Keratinocyte (primary cell): ENCODE measurements at regions not wholly inside any gene's neighbourhood (a gene's known extent, or its start where the extent isn't known, plus 50 kb on each side); places are given as distances from the start of the nearest gene placed in this dataset.

Experiments used
- DNase-seq: peaks from one replicate; pipeline ENCODE4 v3.0.0-alpha.2; 2011; ENCODE audit warnings: low read depth, missing footprints, low spot score
- FAIRE-seq: peaks from 2 replicates; lab custom pipeline; 2011; peaks lifted over from hg19 to GRCh38; lab: Jason Lieb, UNC
- H2AFZ ChIP-seq: 2 replicates; pipeline ENCODE4 v1.6.0; 2012; ENCODE audit warnings: low read length, control low read depth, inconsistent platforms; ENCODE audit not compliant: control insufficient read depth
- H3K27ac ChIP-seq: 2 replicates; pipeline ENCODE4 v1.5.1; 2011; ENCODE audit warnings: low read length; ENCODE audit not compliant: control insufficient read depth, insufficient read depth
- H3K27me3 ChIP-seq: 3 replicates; pipeline ENCODE4 v1.6.0; 2011; ENCODE audit warnings: low read length; ENCODE audit not compliant: control insufficient read depth, insufficient read depth; ENCODE audit errors: extremely low read depth
- H3K36me3 ChIP-seq, 2 experiments: 2 replicates in 1 of 2; 3 replicates in 1 of 2; pipeline ENCODE4 v1.5.1; 2011; ENCODE audit warnings: low read length in 2 of 2, mild to moderate bottlenecking in 1 of 2; ENCODE audit not compliant: control insufficient read depth in 2 of 2, insufficient read depth in 2 of 2; ENCODE audit errors: extremely low read depth in 1 of 2
- H3K4me1 ChIP-seq: 3 replicates; pipeline ENCODE4 v1.5.1; 2011; ENCODE audit warnings: low read length; ENCODE audit not compliant: control insufficient read depth, insufficient read depth; ENCODE audit errors: extremely low read depth
- H3K4me2 ChIP-seq: 3 replicates; pipeline ENCODE4 v1.6.0; 2011; ENCODE audit warnings: low read depth, low read length; ENCODE audit not compliant: control insufficient read depth, insufficient read depth; ENCODE audit errors: extremely low read depth
- H3K4me3 ChIP-seq, 3 experiments: fragments of 200-600 bp in 1 of 3; sonication (generic) in 1 of 3; 2 replicates in 2 of 3; 3 replicates in 1 of 3; pipeline ENCODE4 v1.5.1; 2011 to 2016; ENCODE audit warnings: low read length in 3 of 3, mild to moderate bottlenecking in 3 of 3, control low read depth in 2 of 3, inconsistent platforms in 1 of 3, low read depth in 1 of 3, mixed read lengths in 1 of 3, mixed run types in 1 of 3, moderate library complexity in 1 of 3; ENCODE audit not compliant: control insufficient read depth in 2 of 3, insufficient read depth in 2 of 3; ENCODE audit errors: extremely low read depth in 1 of 3
- H3K79me2 ChIP-seq: 2 replicates; pipeline ENCODE4 v1.6.0; 2012; ENCODE audit warnings: low read length; ENCODE audit not compliant: control insufficient read depth, insufficient read depth
- H3K9ac ChIP-seq: 3 replicates; pipeline ENCODE4 v1.6.0; 2011; ENCODE audit warnings: low read length; ENCODE audit not compliant: control insufficient read depth, insufficient read depth; ENCODE audit errors: extremely low read depth
- H3K9me1 ChIP-seq: 3 replicates; pipeline ENCODE4 v1.6.0; 2011; ENCODE audit warnings: low read length; ENCODE audit not compliant: control insufficient read depth, insufficient read depth; ENCODE audit errors: extremely low read depth
- H3K9me3 ChIP-seq: 2 replicates; pipeline ENCODE4 v1.5.1; 2012; ENCODE audit warnings: low read depth, low read length; ENCODE audit not compliant: control insufficient read depth
- H4K20me1 ChIP-seq: 3 replicates; pipeline ENCODE4 v1.6.0; 2011; ENCODE audit warnings: low read length; ENCODE audit not compliant: control insufficient read depth, insufficient read depth; ENCODE audit errors: extremely low read depth
- EZH2 ChIP-seq: IDR thresholded peaks from one replicate; pipeline ENCODE4 v1.6.1; 2012; ENCODE audit warnings: inconsistent platforms, mild to moderate bottlenecking, low read length, moderate library complexity
- dilution Hi-C: fragments of 300-500 bp; cut with MboI; formaldehyde crosslinking; loops from one replicate; pipeline ENCODE4 v1.7.0; 2020; ENCODE audit warnings: low sequenced_read_pairs; ENCODE audit not compliant: extremely low pct_ligation_motif_present
- TF ChIP-seq, protein P1 (sequence below), 3 experiments: IDR thresholded peaks in 1 of 3; conservative IDR thresholded peaks in 1 of 3; optimal IDR thresholded peaks in 1 of 3; 2 replicates in 2 of 3; 3 replicates in 1 of 3; pipeline versions ENCODE3 to v1.5.1; 2011; ENCODE audit warnings: low read length in 3 of 3, mild to moderate bottlenecking in 3 of 3, moderate library complexity in 2 of 3, control low read depth in 1 of 3, inconsistent platforms in 1 of 3; ENCODE audit not compliant: insufficient read depth in 2 of 3; ENCODE audit errors: extremely low read depth in 1 of 3

DNA sequence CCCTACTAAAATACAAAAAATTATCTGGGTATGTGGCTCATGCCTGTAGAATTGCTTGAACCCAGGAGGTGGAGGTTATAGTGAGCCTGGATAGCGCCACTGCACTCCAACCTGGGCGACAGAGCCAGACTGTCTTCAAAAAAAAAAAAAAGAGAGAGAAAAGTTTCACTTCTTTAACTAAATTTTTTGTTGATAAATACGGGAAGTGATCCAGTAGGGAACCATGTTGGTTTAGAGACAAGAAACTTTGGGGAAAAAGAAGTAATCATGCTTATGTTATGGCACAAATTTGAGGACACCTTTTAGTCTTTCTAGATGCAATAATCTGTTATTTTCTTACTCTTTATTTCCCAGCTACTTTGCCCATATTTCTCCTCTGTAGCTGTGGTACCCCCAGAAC, 309.7 kb downstream of the TYW1 start:
- H3K9me3 ChIP-seq = no peaks in the 10 kb centered on the region
- no peaks in the 10 kb centered on the region for H3K27me3 ChIP-seq
- H3K4me1 ChIP-seq = peaks cover 2% of the 10 kb centered on the region
- H3K9me1 ChIP-seq = no peaks in the 10 kb centered on the region
- DNase-seq (no peak), FAIRE-seq (no peak)
- H3K27ac ChIP-seq = no peak overlapping the region
- dilution Hi-C loops = no loop called here
- TF ChIP-seq EZH2 = no peak
- TF ChIP-seq, protein P1, sequence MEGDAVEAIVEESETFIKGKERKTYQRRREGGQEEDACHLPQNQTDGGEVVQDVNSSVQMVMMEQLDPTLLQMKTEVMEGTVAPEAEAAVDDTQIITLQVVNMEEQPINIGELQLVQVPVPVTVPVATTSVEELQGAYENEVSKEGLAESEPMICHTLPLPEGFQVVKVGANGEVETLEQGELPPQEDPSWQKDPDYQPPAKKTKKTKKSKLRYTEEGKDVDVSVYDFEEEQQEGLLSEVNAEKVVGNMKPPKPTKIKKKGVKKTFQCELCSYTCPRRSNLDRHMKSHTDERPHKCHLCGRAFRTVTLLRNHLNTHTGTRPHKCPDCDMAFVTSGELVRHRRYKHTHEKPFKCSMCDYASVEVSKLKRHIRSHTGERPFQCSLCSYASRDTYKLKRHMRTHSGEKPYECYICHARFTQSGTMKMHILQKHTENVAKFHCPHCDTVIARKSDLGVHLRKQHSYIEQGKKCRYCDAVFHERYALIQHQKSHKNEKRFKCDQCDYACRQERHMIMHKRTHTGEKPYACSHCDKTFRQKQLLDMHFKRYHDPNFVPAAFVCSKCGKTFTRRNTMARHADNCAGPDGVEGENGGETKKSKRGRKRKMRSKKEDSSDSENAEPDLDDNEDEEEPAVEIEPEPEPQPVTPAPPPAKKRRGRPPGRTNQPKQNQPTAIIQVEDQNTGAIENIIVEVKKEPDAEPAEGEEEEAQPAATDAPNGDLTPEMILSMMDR (optimal IDR thresholded peaks at IDR 0.05 in 1 of 3, IDR thresholded peaks at IDR 0.05 in 1 of 3, conservative IDR thresholded peaks at IDR 0.05 in 1 of 3; ENCODE audit: extremely low read depth in 1 of 3, insufficient read depth in 2 of 3, low read length in 3 of 3) = no peak
- H3K79me2 ChIP-seq = peaks cover 26% of the 10 kb centered on the region
- H2AFZ ChIP-seq = no peak overlapping the region
- no peak overlapping the region for H3K4me2 ChIP-seq
- H3K36me3 ChIP-seq = peaks cover 6 to 19% of the 10 kb centered on the region in 2 experiments
- H3K4me3 ChIP-seq = no peak overlapping the region
- no peaks in the 10 kb centered on the region for H4K20me1 ChIP-seq
- H3K9ac ChIP-seq = no peak overlapping the region

DNA sequence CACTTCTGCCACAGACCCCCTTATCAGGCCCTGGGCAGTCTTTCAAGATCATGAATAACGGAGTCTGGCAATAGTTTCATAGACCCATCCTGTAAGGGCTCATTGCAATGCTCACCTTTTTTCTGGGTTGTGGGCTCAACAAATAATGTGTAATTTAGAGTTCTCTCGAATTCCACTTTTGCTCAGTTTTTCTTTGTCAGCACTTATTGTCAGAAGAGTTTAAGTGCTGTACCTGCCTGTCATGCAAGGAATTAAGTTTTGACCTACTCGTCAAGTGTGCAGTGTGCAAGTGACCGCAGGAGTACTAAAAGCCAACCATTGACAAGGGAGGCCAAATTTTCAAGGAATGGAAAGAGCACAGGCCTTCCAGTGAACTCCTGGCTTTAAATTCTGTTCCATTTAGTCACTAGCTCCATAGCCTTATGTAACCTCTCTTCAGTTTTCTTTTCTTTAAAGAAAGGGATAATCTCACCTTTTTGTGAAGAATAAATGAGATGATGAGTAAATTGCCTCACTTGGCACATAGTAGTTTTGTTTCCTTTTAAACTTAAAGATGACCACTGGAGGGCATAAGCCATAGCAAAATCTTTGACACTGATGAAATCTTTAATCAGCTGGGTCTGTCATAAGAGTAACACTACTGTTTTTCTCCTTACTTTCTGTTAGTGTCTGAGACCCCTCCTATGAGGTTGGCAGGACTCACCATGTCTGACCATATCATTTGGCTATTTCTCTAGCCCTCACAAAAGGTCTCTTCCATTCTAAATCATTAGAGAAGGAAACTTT, 313.3 kb downstream of the TYW1 start:
- H2AFZ ChIP-seq = no peak overlapping the region
- H4K20me1 ChIP-seq = no peaks in the 10 kb centered on the region
- no peaks in the 10 kb centered on the region for H3K4me1 ChIP-seq
- H3K79me2 ChIP-seq = peaks cover 11% of the 10 kb centered on the region
- no peaks in the 10 kb centered on the region for H3K9me1 ChIP-seq
- peaks cover 11 to 28% of the 10 kb centered on the region in 2 experiments for H3K36me3 ChIP-seq
- no peak for FAIRE-seq
- H3K27ac ChIP-seq = no peak overlapping the region
- H3K27me3 ChIP-seq = no peaks in the 10 kb centered on the region
- DNase-seq = no peak
- H3K9me3 ChIP-seq = no peaks in the 10 kb centered on the region
- H3K4me3 ChIP-seq = no peak overlapping the region
- no peak overlapping the region for H3K9ac ChIP-seq
- TF ChIP-seq, protein P1 (optimal IDR thresholded peaks at IDR 0.05 in 1 of 3, IDR thresholded peaks at IDR 0.05 in 1 of 3, conservative IDR thresholded peaks at IDR 0.05 in 1 of 3; ENCODE audit: extremely low read depth in 1 of 3, insufficient read depth in 2 of 3, low read length in 3 of 3) = no peak
- TF ChIP-seq EZH2 = no peak
- dilution Hi-C loops = no loop called here
- H3K4me2 ChIP-seq = no peak overlapping the region
